ENCODE measurements at regions not wholly inside any gene's neighbourhood (a gene's known extent, or its start where the extent isn't known, plus 50 kb on each side); places are given as distances from the start of the nearest gene placed in this dataset.

GRCh38 chr3:162200836-162201235 lies 704.2 kb downstream of the OTOL1 start:
- Histone ChIP-seq H2AFZ (ENCODE audit: insufficient read depth, low read depth, low read length, poor library complexity, severe bottlenecking) (no peak overlapping the region), H3K9me3 (replicated peaks in 1 of 2; ENCODE audit: control insufficient read depth in 1 of 2, insufficient read depth in 1 of 2, low read length in 2 of 2) (no peaks in the 10 kb centered on the region), H3K4me2 (replicated peaks; ENCODE audit: extremely low read depth, low read length, poor library complexity, severe bottlenecking) (no peak overlapping the region), H4K20me1 (ENCODE audit: insufficient read depth, low read length) (no peaks in the 10 kb centered on the region), H3K79me2 (ENCODE audit: insufficient read depth, low read length) (no peaks in the 10 kb centered on the region), H3K27me3 (ENCODE audit: control insufficient read depth in 2 of 2, insufficient read depth in 2 of 2, low read length in 2 of 2) (no peaks in the 10 kb centered on the region), H3K9ac (ENCODE audit: insufficient read depth, low read length, poor library complexity, severe bottlenecking) (no peak overlapping the region), H3K36me3 (replicated peaks in 1 of 2; ENCODE audit: control insufficient read depth in 1 of 2, insufficient read depth in 2 of 2, low read length in 2 of 2) (no peaks in the 10 kb centered on the region), H3K27ac (ENCODE audit: low read depth in 1 of 2, low read length in 2 of 2) (no peak overlapping the region), H3K4me1 (ENCODE audit: control insufficient read depth in 1 of 2, insufficient read depth in 2 of 2, low read length in 2 of 2) (no peaks in the 10 kb centered on the region), H3K4me3 (replicated peaks in 1 of 3; ENCODE audit: low read depth in 2 of 3, low read length in 3 of 3) (no peak overlapping the region)
- intact Hi-C loops (cut with micrococcal nuclease): no loop called here
- Mint-ChIP-seq H3K27me3 (ENCODE audit: low read depth in 3 of 3) (peaks cover 0 to 4% (median 2%) of the 10 kb centered on the region in 3 donors), H3K4me1 (no peaks in the 10 kb centered on the region), H3K9me3 (peaks cover 0 to 3% (median 0%) of the 10 kb centered on the region in 7 donors), H3K4me3 (no peak overlapping the region), H3K36me3 (no peaks in the 10 kb centered on the region), H3K27ac (no peak overlapping the region)
- no peak for TF ChIP-seq CTCF (IDR thresholded peaks at IDR 0.05)
- DNase-seq: no peak
- WGBS (ENCODE audit: insufficient coverage): 65% methylated on average over 4 of the region's 7 CpGs

GRCh38 chr3:162206648-162207047 lies 710.0 kb downstream of the OTOL1 start:
- H3K9ac ChIP-seq (ENCODE audit: insufficient read depth, low read length, poor library complexity, severe bottlenecking): no peak overlapping the region
- H3K4me3 Mint-ChIP-seq: no peak overlapping the region
- H3K4me2 ChIP-seq (replicated peaks; ENCODE audit: extremely low read depth, low read length, poor library complexity, severe bottlenecking): no peak overlapping the region
- no peaks in the 10 kb centered on the region for H3K4me1 Mint-ChIP-seq
- DNase-seq: no peak
- no peak overlapping the region for H3K27ac Mint-ChIP-seq
- H3K36me3 ChIP-seq (replicated peaks in 1 of 2; ENCODE audit: control insufficient read depth in 1 of 2, insufficient read depth in 2 of 2, low read length in 2 of 2): no peaks in the 10 kb centered on the region
- TF ChIP-seq CTCF (IDR thresholded peaks at IDR 0.05): no peak
- H3K9me3 Mint-ChIP-seq: peaks cover 0 to 3% (median 0%) of the 10 kb centered on the region in 7 donors
- H3K79me2 ChIP-seq (ENCODE audit: insufficient read depth, low read length): no peaks in the 10 kb centered on the region
- no peaks in the 10 kb centered on the region for H3K36me3 Mint-ChIP-seq
- H3K9me3 ChIP-seq (replicated peaks in 1 of 2; ENCODE audit: control insufficient read depth in 1 of 2, insufficient read depth in 1 of 2, low read length in 2 of 2): no peaks in the 10 kb centered on the region
- intact Hi-C loops (cut with micrococcal nuclease): no loop called here
- no peaks in the 10 kb centered on the region for H3K4me1 ChIP-seq (ENCODE audit: control insufficient read depth in 1 of 2, insufficient read depth in 2 of 2, low read length in 2 of 2)
- no peak overlapping the region for H3K27ac ChIP-seq (ENCODE audit: low read depth in 1 of 2, low read length in 2 of 2)
- H3K27me3 ChIP-seq (ENCODE audit: control insufficient read depth in 2 of 2, insufficient read depth in 2 of 2, low read length in 2 of 2): no peaks in the 10 kb centered on the region
- peaks cover 0 to 2% (median 2%) of the 10 kb centered on the region in 3 donors for H3K27me3 Mint-ChIP-seq (ENCODE audit: low read depth in 3 of 3)
- WGBS (ENCODE audit: insufficient coverage): no CpG with 5 or more reads among the region's 1 CpG
- no peak overlapping the region for H3K4me3 ChIP-seq (replicated peaks in 1 of 3; ENCODE audit: low read depth in 2 of 3, low read length in 3 of 3)
- H2AFZ ChIP-seq (ENCODE audit: insufficient read depth, low read depth, low read length, poor library complexity, severe bottlenecking): no peak overlapping the region
- no peaks in the 10 kb centered on the region for H4K20me1 ChIP-seq (ENCODE audit: insufficient read depth, low read length)

All from CD14-positive monocyte (primary cell).